CD4-positive, alpha-beta T cell (primary cell): ENCODE measurements at regions not wholly inside any gene's neighbourhood (a gene's known extent, or its start where the extent isn't known, plus 50 kb on each side); places are given as distances from the start of the nearest gene placed in this dataset.

Source experiments
- ATAC-seq: fragments of 200-7000 bp; cut with Tn5 transposase; one replicate; pipeline ENCODE4 v1.10.0; 2022; ENCODE audit warnings: mild to moderate bottlenecking; ENCODE audit not compliant: poor library complexity
- CTCF ChIA-PET: fragments of 350-600 bp; sonication (Branson Sonifier 250); formaldehyde crosslinking; loops from one replicate; lab custom pipeline; 2021; ENCODE audit warnings: antibody characterized with exemption, inconsistent platforms; lab: Charles Lee
- POLR2A ChIA-PET: fragments of 350-600 bp; sonication (Branson Sonifier 250); formaldehyde crosslinking; loops from one replicate; lab custom pipeline; 2021; ENCODE audit warnings: antibody characterized with exemption, inconsistent platforms; lab: Charles Lee
- DNase-seq, 14 experiments: peaks; one replicate each; pipeline ENCODE4 v3.0.0-alpha.2; 2013 to 2020; ENCODE audit warnings: mixed read lengths in 2 of 14
- H3K27ac ChIP-seq, 2 donors: one replicate each; pipeline versions ENCODE4 v1.5.1 to v1.7.0; 2013; ENCODE audit warnings: low read length in 2 of 2, low read depth in 1 of 2, mild to moderate bottlenecking in 1 of 2
- H3K27me3 ChIP-seq, 2 experiments: 1 replicate in 1 of 2; 2 replicates in 1 of 2; pipeline versions ENCODE4 v1.6.1 to v1.7.0; 2013; ENCODE audit warnings: low read length in 2 of 2, control low read depth in 1 of 2, mild to moderate bottlenecking in 1 of 2, moderate library complexity in 1 of 2; ENCODE audit not compliant: insufficient read depth in 2 of 2, control insufficient read depth in 1 of 2
- H3K36me3 ChIP-seq: one replicate; pipeline ENCODE4 v1.6.1; 2013; ENCODE audit warnings: low read length, control low read depth; ENCODE audit not compliant: insufficient read depth
- H3K4me1 ChIP-seq: one replicate; pipeline ENCODE4 v1.6.1; 2013; ENCODE audit warnings: low read length, control low read depth; ENCODE audit not compliant: insufficient read depth
- H3K4me3 ChIP-seq: one replicate; pipeline ENCODE4 v1.5.1; 2013; ENCODE audit warnings: mild to moderate bottlenecking, low read length, moderate library complexity
- H3K9me3 ChIP-seq, 2 experiments: 1 replicate in 1 of 2; 2 replicates in 1 of 2; pipeline versions ENCODE4 v1.6.1 to v1.7.0; 2013; ENCODE audit warnings: low read length in 2 of 2, mild to moderate bottlenecking in 2 of 2, control low read depth in 1 of 2, moderate library complexity in 1 of 2; ENCODE audit not compliant: control insufficient read depth in 1 of 2, insufficient read depth in 1 of 2
- H3K27ac Mint-ChIP-seq: one replicate; pipeline ENCODE4 v1.8.0; 2020; ENCODE audit warnings: mixed read lengths
- H3K27me3 Mint-ChIP-seq: one replicate; pipeline ENCODE4 v1.8.0; 2021; ENCODE audit warnings: mixed read lengths
- H3K36me3 Mint-ChIP-seq: one replicate; pipeline ENCODE4 v1.8.0; 2021; ENCODE audit warnings: low read depth, mixed read lengths
- H3K4me1 Mint-ChIP-seq: one replicate; pipeline ENCODE4 v1.8.0; 2021; ENCODE audit warnings: low read depth, mixed read lengths
- H3K4me3 Mint-ChIP-seq: one replicate; pipeline ENCODE4 v1.8.0; 2020; ENCODE audit warnings: mild to moderate bottlenecking, mixed read lengths
- H3K9me3 Mint-ChIP-seq: one replicate; pipeline ENCODE4 v1.8.0; 2020; ENCODE audit warnings: mixed read lengths
- intact Hi-C, 2 experiments: fragments of 100-400 bp; cut with DNase I in 1 of 2; cut with micrococcal nuclease in 1 of 2; formaldehyde crosslinking; loops; one replicate each; pipeline versions ENCODE4 v1.15.1 to v1.9.0; 2023 to 2025; cut with DNase I, micrococcal nuclease
- TF ChIP-seq, protein P1 (sequence below): fragments of 200-600 bp; IDR thresholded peaks from one replicate; pipeline ENCODE4 v1.8.0; 2022; ENCODE audit warnings: antibody characterized with exemption, mild to moderate bottlenecking

DNA sequence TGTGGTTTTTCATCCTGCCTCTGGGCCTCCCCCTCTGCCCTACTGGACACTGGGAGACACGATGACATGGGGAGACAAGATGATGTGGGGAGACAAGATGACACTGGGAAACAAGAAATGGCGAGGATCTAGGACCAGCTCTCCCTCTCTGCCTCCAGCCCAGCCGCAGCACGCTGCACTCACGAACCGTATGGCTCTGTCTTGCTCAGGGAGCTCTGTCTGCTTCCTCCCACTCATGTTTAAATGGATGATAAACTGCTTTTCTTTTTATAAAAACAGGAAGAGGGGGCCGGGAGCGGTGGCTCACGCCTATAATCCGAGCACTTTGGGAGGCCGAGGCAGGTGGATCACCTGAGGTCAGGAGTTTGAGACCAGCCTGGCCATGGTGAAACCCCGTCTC is 73.7 kb downstream of the SPATA31D1 start:
- intact Hi-C loops = no loop called here
- H3K4me1 ChIP-seq = no peaks in the 10 kb centered on the region
- H3K36me3 Mint-ChIP-seq = no peaks in the 10 kb centered on the region
- no peaks in the 10 kb centered on the region for H3K27me3 Mint-ChIP-seq
- H3K4me3 ChIP-seq = no peak overlapping the region
- no peak overlapping the region for H3K27ac Mint-ChIP-seq
- POLR2A ChIA-PET = no interaction called here
- H3K4me3 Mint-ChIP-seq = no peak overlapping the region
- CTCF ChIA-PET = no interaction called here
- no peaks in the 10 kb centered on the region for H3K36me3 ChIP-seq
- ATAC-seq (no peak), DNase-seq (no peak)
- peaks cover 0 to 23% of the 10 kb centered on the region in 2 experiments for H3K9me3 ChIP-seq
- no peaks in the 10 kb centered on the region for H3K9me3 Mint-ChIP-seq
- H3K4me1 Mint-ChIP-seq = no peaks in the 10 kb centered on the region
- TF ChIP-seq, protein P1, sequence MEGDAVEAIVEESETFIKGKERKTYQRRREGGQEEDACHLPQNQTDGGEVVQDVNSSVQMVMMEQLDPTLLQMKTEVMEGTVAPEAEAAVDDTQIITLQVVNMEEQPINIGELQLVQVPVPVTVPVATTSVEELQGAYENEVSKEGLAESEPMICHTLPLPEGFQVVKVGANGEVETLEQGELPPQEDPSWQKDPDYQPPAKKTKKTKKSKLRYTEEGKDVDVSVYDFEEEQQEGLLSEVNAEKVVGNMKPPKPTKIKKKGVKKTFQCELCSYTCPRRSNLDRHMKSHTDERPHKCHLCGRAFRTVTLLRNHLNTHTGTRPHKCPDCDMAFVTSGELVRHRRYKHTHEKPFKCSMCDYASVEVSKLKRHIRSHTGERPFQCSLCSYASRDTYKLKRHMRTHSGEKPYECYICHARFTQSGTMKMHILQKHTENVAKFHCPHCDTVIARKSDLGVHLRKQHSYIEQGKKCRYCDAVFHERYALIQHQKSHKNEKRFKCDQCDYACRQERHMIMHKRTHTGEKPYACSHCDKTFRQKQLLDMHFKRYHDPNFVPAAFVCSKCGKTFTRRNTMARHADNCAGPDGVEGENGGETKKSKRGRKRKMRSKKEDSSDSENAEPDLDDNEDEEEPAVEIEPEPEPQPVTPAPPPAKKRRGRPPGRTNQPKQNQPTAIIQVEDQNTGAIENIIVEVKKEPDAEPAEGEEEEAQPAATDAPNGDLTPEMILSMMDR = no peak
- no peak overlapping the region for H3K27ac ChIP-seq
- H3K27me3 ChIP-seq = no peaks in the 10 kb centered on the region

GRCh38 chr9:82073551-82074543 is 85.3 kb downstream of the SPATA31D1 start:
- ATAC-seq (no peak), DNase-seq (no peak)
- H3K27me3 ChIP-seq = no peaks in the 10 kb centered on the region
- no peaks in the 10 kb centered on the region for H3K4me1 ChIP-seq
- no peaks in the 10 kb centered on the region for H3K36me3 Mint-ChIP-seq
- no peaks in the 10 kb centered on the region for H3K4me1 Mint-ChIP-seq
- ChIA-PET CTCF (interaction anchor here (0.6 kb wide), 1 partner anchor 360 kb away, joined by 3 read pairs; no protein-coding TSS in a partner anchor), POLR2A (no interaction called here)
- intact Hi-C loops = no loop called here
- peaks cover 5% of the 10 kb centered on the region for H3K9me3 Mint-ChIP-seq
- H3K27ac ChIP-seq = no peak overlapping the region
- H3K9me3 ChIP-seq = no peaks in the 10 kb centered on the region
- TF ChIP-seq, protein P1 = no peak
- no peak overlapping the region for H3K4me3 ChIP-seq
- no peaks in the 10 kb centered on the region for H3K27me3 Mint-ChIP-seq
- no peak overlapping the region for H3K27ac Mint-ChIP-seq
- no peak overlapping the region for H3K4me3 Mint-ChIP-seq
- H3K36me3 ChIP-seq = no peaks in the 10 kb centered on the region

GRCh38 chr9:82080265-82080664 is 91.7 kb downstream of the SPATA31D1 start:
- ATAC-seq = no peak
- H3K36me3 ChIP-seq = no peaks in the 10 kb centered on the region
- no peaks in the 10 kb centered on the region for H3K9me3 ChIP-seq
- CTCF ChIA-PET = no interaction called here
- H3K27me3 ChIP-seq = no peaks in the 10 kb centered on the region
- H3K27ac ChIP-seq = no peak overlapping the region
- H3K4me1 ChIP-seq = no peaks in the 10 kb centered on the region
- Mint-ChIP-seq H3K4me3 (no peak overlapping the region), H3K4me1 (no peaks in the 10 kb centered on the region), H3K36me3 (no peaks in the 10 kb centered on the region), H3K9me3 (peaks cover 2% of the 10 kb centered on the region), H3K27ac (no peak overlapping the region), H3K27me3 (no peaks in the 10 kb centered on the region)
- TF ChIP-seq, protein P1 = no peak
- POLR2A ChIA-PET = no interaction called here
- no peak overlapping the region for H3K4me3 ChIP-seq
- intact Hi-C loops = no loop called here
- no peak for DNase-seq
